Keratinocyte (primary cell): ENCODE measurements at regions not wholly inside any gene's neighbourhood (a gene's known extent, or its start where the extent isn't known, plus 50 kb on each side); places are given as distances from the start of the nearest gene placed in this dataset.

Source experiments
- DNase-seq: peaks from one replicate; pipeline ENCODE4 v3.0.0-alpha.2; 2011; ENCODE audit warnings: low read depth, missing footprints, low spot score
- FAIRE-seq: peaks from 2 replicates; lab custom pipeline; 2011; peaks lifted over from hg19 to GRCh38; lab: Jason Lieb, UNC
- H2AFZ ChIP-seq: 2 replicates; pipeline ENCODE4 v1.6.0; 2012; ENCODE audit warnings: low read length, control low read depth, inconsistent platforms; ENCODE audit not compliant: control insufficient read depth
- H3K27ac ChIP-seq: 2 replicates; pipeline ENCODE4 v1.5.1; 2011; ENCODE audit warnings: low read length; ENCODE audit not compliant: control insufficient read depth, insufficient read depth
- H3K27me3 ChIP-seq: 3 replicates; pipeline ENCODE4 v1.6.0; 2011; ENCODE audit warnings: low read length; ENCODE audit not compliant: control insufficient read depth, insufficient read depth; ENCODE audit errors: extremely low read depth
- H3K36me3 ChIP-seq, 2 experiments: 2 replicates in 1 of 2; 3 replicates in 1 of 2; pipeline ENCODE4 v1.5.1; 2011; ENCODE audit warnings: low read length in 2 of 2, mild to moderate bottlenecking in 1 of 2; ENCODE audit not compliant: control insufficient read depth in 2 of 2, insufficient read depth in 2 of 2; ENCODE audit errors: extremely low read depth in 1 of 2
- H3K4me1 ChIP-seq: 3 replicates; pipeline ENCODE4 v1.5.1; 2011; ENCODE audit warnings: low read length; ENCODE audit not compliant: control insufficient read depth, insufficient read depth; ENCODE audit errors: extremely low read depth
- H3K4me2 ChIP-seq: 3 replicates; pipeline ENCODE4 v1.6.0; 2011; ENCODE audit warnings: low read depth, low read length; ENCODE audit not compliant: control insufficient read depth, insufficient read depth; ENCODE audit errors: extremely low read depth
- H3K4me3 ChIP-seq, 3 experiments: fragments of 200-600 bp in 1 of 3; sonication (generic) in 1 of 3; 2 replicates in 2 of 3; 3 replicates in 1 of 3; pipeline ENCODE4 v1.5.1; 2011 to 2016; ENCODE audit warnings: low read length in 3 of 3, mild to moderate bottlenecking in 3 of 3, control low read depth in 2 of 3, inconsistent platforms in 1 of 3, low read depth in 1 of 3, mixed read lengths in 1 of 3, mixed run types in 1 of 3, moderate library complexity in 1 of 3; ENCODE audit not compliant: control insufficient read depth in 2 of 3, insufficient read depth in 2 of 3; ENCODE audit errors: extremely low read depth in 1 of 3
- H3K79me2 ChIP-seq: 2 replicates; pipeline ENCODE4 v1.6.0; 2012; ENCODE audit warnings: low read length; ENCODE audit not compliant: control insufficient read depth, insufficient read depth
- H3K9ac ChIP-seq: 3 replicates; pipeline ENCODE4 v1.6.0; 2011; ENCODE audit warnings: low read length; ENCODE audit not compliant: control insufficient read depth, insufficient read depth; ENCODE audit errors: extremely low read depth
- H3K9me1 ChIP-seq: 3 replicates; pipeline ENCODE4 v1.6.0; 2011; ENCODE audit warnings: low read length; ENCODE audit not compliant: control insufficient read depth, insufficient read depth; ENCODE audit errors: extremely low read depth
- H3K9me3 ChIP-seq: 2 replicates; pipeline ENCODE4 v1.5.1; 2012; ENCODE audit warnings: low read depth, low read length; ENCODE audit not compliant: control insufficient read depth
- H4K20me1 ChIP-seq: 3 replicates; pipeline ENCODE4 v1.6.0; 2011; ENCODE audit warnings: low read length; ENCODE audit not compliant: control insufficient read depth, insufficient read depth; ENCODE audit errors: extremely low read depth
- EZH2 ChIP-seq: IDR thresholded peaks from one replicate; pipeline ENCODE4 v1.6.1; 2012; ENCODE audit warnings: inconsistent platforms, mild to moderate bottlenecking, low read length, moderate library complexity
- dilution Hi-C: fragments of 300-500 bp; cut with MboI; formaldehyde crosslinking; loops from one replicate; pipeline ENCODE4 v1.7.0; 2020; ENCODE audit warnings: low sequenced_read_pairs; ENCODE audit not compliant: extremely low pct_ligation_motif_present
- TF ChIP-seq, protein P1 (sequence below), 3 experiments: IDR thresholded peaks in 1 of 3; conservative IDR thresholded peaks in 1 of 3; optimal IDR thresholded peaks in 1 of 3; 2 replicates in 2 of 3; 3 replicates in 1 of 3; pipeline versions ENCODE3 to v1.5.1; 2011; ENCODE audit warnings: low read length in 3 of 3, mild to moderate bottlenecking in 3 of 3, moderate library complexity in 2 of 3, control low read depth in 1 of 3, inconsistent platforms in 1 of 3; ENCODE audit not compliant: insufficient read depth in 2 of 3; ENCODE audit errors: extremely low read depth in 1 of 3

DNA sequence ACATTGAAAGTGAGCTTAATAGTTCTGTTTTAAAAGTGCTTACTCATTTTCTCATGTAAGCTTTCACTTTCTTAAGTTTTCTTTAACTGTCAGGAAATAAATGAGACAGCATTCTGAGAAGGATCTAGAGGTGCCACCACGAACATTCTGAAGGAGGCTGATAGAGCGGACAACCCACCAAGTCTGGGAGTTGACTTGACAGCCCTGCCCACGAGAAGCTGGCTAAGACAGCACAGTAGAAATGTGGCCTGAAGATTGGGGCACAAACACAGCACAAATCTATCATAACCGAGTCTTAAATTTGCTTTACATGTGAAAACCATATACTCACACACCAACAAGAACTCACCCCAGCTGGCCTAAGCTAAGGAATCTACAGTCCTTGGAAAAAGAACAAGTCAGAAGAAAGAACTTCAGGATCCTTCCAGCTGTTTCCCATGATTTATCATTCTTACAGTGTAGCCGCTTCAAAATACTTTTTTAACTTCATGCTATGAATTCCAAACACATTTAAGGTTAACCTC, 144.2 kb upstream of the TNFAIP3 start:
- Histone ChIP-seq H3K27me3 (no peaks in the 10 kb centered on the region), H3K9ac (no peak overlapping the region), H3K4me3 (no peak overlapping the region), H3K4me2 (no peak overlapping the region), H3K4me1 (peaks cover 6% of the 10 kb centered on the region), H3K36me3 (no peaks in the 10 kb centered on the region), H3K27ac (no peak overlapping the region), H2AFZ (no peak overlapping the region), H3K79me2 (no peaks in the 10 kb centered on the region), H3K9me1 (no peaks in the 10 kb centered on the region), H3K9me3 (no peaks in the 10 kb centered on the region), H4K20me1 (no peaks in the 10 kb centered on the region)
- dilution Hi-C loops = no loop called here
- TF ChIP-seq, protein P1, sequence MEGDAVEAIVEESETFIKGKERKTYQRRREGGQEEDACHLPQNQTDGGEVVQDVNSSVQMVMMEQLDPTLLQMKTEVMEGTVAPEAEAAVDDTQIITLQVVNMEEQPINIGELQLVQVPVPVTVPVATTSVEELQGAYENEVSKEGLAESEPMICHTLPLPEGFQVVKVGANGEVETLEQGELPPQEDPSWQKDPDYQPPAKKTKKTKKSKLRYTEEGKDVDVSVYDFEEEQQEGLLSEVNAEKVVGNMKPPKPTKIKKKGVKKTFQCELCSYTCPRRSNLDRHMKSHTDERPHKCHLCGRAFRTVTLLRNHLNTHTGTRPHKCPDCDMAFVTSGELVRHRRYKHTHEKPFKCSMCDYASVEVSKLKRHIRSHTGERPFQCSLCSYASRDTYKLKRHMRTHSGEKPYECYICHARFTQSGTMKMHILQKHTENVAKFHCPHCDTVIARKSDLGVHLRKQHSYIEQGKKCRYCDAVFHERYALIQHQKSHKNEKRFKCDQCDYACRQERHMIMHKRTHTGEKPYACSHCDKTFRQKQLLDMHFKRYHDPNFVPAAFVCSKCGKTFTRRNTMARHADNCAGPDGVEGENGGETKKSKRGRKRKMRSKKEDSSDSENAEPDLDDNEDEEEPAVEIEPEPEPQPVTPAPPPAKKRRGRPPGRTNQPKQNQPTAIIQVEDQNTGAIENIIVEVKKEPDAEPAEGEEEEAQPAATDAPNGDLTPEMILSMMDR (optimal IDR thresholded peaks at IDR 0.05 in 1 of 3, IDR thresholded peaks at IDR 0.05 in 1 of 3, conservative IDR thresholded peaks at IDR 0.05 in 1 of 3; ENCODE audit: extremely low read depth in 1 of 3, insufficient read depth in 2 of 3, low read length in 3 of 3) = no peak
- no peak for TF ChIP-seq EZH2
- no peak for FAIRE-seq
- no peak for DNase-seq

DNA sequence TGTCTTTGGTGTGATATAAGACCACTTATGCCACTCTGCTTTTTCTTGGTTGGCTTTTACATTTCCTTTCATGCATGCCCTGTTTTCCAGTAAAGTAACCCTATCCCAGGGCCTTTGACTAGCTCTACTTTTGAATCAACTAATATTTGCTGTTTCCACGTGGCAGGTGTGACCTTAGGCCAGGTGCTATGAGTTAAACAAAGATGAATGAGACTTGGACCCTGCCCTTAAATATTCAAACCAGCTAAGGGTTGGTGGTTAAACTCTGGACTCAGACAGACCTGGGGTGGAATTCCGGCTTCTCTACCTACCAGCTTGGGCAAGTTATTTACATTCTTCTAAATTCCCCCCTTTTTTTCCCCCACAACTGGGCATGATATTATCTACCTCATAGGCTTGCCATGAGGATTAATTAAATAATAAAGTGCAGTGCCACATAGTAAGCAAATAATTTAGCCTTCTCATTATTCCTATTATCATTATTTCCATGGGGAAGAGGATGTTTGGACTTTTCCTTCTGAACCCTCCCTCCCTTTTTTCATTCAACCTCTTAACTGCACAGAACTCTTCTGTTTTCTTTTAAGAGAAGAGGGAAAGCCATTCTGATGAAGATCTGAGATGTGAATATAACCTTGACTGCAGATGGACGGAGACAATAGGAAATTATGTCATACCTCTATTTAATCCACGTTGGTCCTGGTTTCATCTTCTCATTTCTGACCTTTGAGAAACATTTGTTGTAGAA, 143.6 kb upstream of the TNFAIP3 start:
- no peaks in the 10 kb centered on the region for H3K9me1 ChIP-seq
- dilution Hi-C loops = no loop called here
- H3K79me2 ChIP-seq = no peaks in the 10 kb centered on the region
- no peak for DNase-seq
- FAIRE-seq = no peak
- peaks cover 7% of the 10 kb centered on the region for H3K4me1 ChIP-seq
- no peak overlapping the region for H3K9ac ChIP-seq
- H3K27ac ChIP-seq = no peak overlapping the region
- H3K4me3 ChIP-seq = no peak overlapping the region
- H4K20me1 ChIP-seq = no peaks in the 10 kb centered on the region
- no peaks in the 10 kb centered on the region for H3K27me3 ChIP-seq
- H3K4me2 ChIP-seq = no peak overlapping the region
- no peaks in the 10 kb centered on the region for H3K36me3 ChIP-seq
- H2AFZ ChIP-seq = no peak overlapping the region
- no peaks in the 10 kb centered on the region for H3K9me3 ChIP-seq
- no peak for TF ChIP-seq EZH2
- TF ChIP-seq, protein P1 (optimal IDR thresholded peaks at IDR 0.05 in 1 of 3, IDR thresholded peaks at IDR 0.05 in 1 of 3, conservative IDR thresholded peaks at IDR 0.05 in 1 of 3; ENCODE audit: extremely low read depth in 1 of 3, insufficient read depth in 2 of 3, low read length in 3 of 3) = no peak
